Muscle layer of duodenum (tissue), 2 donors: ENCODE measurements at regions not wholly inside any gene's neighbourhood (a gene's known extent, or its start where the extent isn't known, plus 50 kb on each side); places are given as distances from the start of the nearest gene placed in this dataset.

Experiments
- H3K27ac ChIP-seq: one replicate; pipeline ENCODE4 v1.7.0; 2013; ENCODE audit warnings: mild to moderate bottlenecking, low read length
- H3K27me3 ChIP-seq: one replicate; pipeline ENCODE4 v1.7.0; 2013; ENCODE audit warnings: low read depth, mild to moderate bottlenecking, control low read depth, low read length
- H3K36me3 ChIP-seq, 2 donors: one replicate each; pipeline ENCODE4 v1.7.0; 2013; ENCODE audit warnings: low read length in 2 of 2, control low read depth in 1 of 2, mild to moderate bottlenecking in 1 of 2; ENCODE audit not compliant: insufficient read depth in 2 of 2, control insufficient read depth in 1 of 2
- H3K4me1 ChIP-seq, 2 donors: one replicate each; pipeline ENCODE4 v1.7.0; 2013; ENCODE audit warnings: low read length in 2 of 2, mild to moderate bottlenecking in 2 of 2, control low read depth in 1 of 2, moderate library complexity in 1 of 2; ENCODE audit not compliant: insufficient read depth in 2 of 2, control insufficient read depth in 1 of 2
- H3K4me3 ChIP-seq, 2 donors: one replicate each; pipeline ENCODE4 v1.7.0; 2013; ENCODE audit warnings: low read length in 2 of 2, low read depth in 1 of 2, mild to moderate bottlenecking in 1 of 2
- H3K9me3 ChIP-seq, 2 donors: one replicate each; pipeline ENCODE4 v1.7.0; 2013; ENCODE audit warnings: low read length in 2 of 2, control low read depth in 1 of 2, mild to moderate bottlenecking in 1 of 2; ENCODE audit not compliant: control insufficient read depth in 1 of 2
- donor health status: healthy.

DNA sequence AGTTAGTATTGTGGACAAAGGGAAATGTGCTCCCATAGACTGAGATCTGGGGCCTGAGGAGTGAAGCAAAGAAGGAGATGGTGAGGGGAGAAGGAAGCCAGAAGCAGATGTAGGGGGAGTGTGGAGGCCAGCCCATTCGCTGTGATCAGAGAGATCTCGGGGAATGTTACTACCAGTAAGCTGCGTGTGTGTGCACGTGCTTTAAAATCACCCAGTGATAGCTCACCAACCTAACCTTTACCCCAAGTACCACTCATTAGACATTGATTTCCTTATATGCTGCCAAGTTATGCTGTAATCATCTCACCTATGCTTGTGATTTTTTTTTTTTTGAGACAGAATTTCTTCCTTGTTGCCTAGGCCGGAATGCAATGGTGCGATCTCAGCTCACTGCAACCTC lies 659.1 kb downstream of the IRX1 start:
- H3K27me3 ChIP-seq: no peaks in the 10 kb centered on the region
- H3K27ac ChIP-seq: no peak overlapping the region
- no peaks in the 10 kb centered on the region for H3K36me3 ChIP-seq
- H3K4me1 ChIP-seq: no peaks in the 10 kb centered on the region
- no peak overlapping the region for H3K4me3 ChIP-seq
- H3K9me3 ChIP-seq: no peaks in the 10 kb centered on the region

DNA sequence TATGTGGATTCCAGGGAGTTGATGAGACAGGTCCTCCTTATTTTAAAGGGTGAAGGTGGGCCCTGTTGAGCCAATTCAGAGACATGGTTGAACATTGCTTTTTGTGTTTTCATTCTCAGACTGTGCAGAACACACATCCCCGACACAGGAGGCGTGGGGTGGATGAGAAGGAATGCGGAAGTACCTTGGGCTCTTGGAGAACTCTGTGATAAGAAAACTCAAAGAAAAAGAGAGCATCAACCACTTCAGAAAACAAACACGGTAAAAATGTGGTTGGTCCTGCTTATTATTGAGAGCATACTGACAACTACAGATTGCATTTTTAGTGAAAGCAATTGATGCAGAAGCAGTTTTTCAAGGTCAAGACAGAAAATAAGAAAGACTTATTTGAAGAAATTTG lies 659.8 kb downstream of the IRX1 start:
- no peaks in the 10 kb centered on the region for H3K4me1 ChIP-seq
- H3K36me3 ChIP-seq: no peaks in the 10 kb centered on the region
- H3K9me3 ChIP-seq: no peaks in the 10 kb centered on the region
- H3K27ac ChIP-seq: no peak overlapping the region
- no peaks in the 10 kb centered on the region for H3K27me3 ChIP-seq
- no peak overlapping the region for H3K4me3 ChIP-seq

DNA sequence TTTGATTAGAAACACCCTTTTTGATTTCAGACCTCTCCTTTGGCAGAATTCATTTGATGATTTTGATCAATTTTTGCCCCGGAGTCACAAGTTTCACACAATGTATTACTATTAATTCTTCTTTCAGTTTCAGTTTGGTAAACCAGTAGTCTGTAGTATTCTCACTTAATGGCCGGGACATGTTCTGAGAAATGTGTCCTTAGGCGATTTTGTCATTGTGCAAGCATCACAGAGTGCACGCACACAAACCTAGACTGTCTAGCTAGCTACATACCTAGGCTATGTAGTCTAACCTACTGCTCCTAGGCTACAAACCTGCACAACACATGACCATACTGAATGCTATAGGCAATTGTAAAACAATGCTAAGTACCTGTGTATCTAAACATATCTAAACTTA lies 662.5 kb downstream of the IRX1 start:
- H3K27me3 ChIP-seq: no peaks in the 10 kb centered on the region
- no peaks in the 10 kb centered on the region for H3K36me3 ChIP-seq
- no peak overlapping the region for H3K27ac ChIP-seq
- peaks cover 0 to 5% of the 10 kb centered on the region in 2 donors for H3K9me3 ChIP-seq
- no peak overlapping the region for H3K4me3 ChIP-seq
- H3K4me1 ChIP-seq: no peaks in the 10 kb centered on the region

- Histone ChIP-seq H3K36me3 (no peaks in the 10 kb centered on the region), H3K9me3 (peaks cover 6 to 7% of the 10 kb centered on the region in 2 donors), H3K4me1 (no peaks in the 10 kb centered on the region), H3K27me3 (no peaks in the 10 kb centered on the region), H3K4me3 (no peak overlapping the region), H3K27ac (no peak overlapping the region)
Measured at GRCh38 chr5:4271193-4271592, 675.6 kb downstream of the IRX1 start.

DNA sequence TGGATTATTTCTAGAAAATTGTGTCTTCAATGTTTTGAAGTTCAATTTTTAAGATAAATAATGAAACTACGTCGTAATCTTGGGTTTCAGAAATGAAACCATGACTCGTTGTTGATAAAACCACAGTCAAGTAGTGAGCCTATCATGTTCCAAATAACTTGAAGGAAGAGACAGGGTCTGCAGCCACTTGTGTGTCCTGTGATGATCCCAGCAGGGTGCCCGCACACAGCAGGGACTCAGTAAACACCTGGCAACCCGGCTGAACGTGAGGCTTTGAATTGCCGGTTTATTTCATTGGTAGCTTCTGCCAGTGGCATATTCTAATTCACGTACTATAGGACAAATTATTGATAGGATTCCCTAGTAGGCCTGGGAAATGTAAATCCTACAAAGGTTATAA lies 679.6 kb downstream of the IRX1 start:
- no peak overlapping the region for H3K4me3 ChIP-seq
- H3K4me1 ChIP-seq: no peaks in the 10 kb centered on the region
- H3K9me3 ChIP-seq: peaks cover 4 to 6% of the 10 kb centered on the region in 2 donors
- H3K27me3 ChIP-seq: no peaks in the 10 kb centered on the region
- no peak overlapping the region for H3K27ac ChIP-seq
- no peaks in the 10 kb centered on the region for H3K36me3 ChIP-seq

DNA sequence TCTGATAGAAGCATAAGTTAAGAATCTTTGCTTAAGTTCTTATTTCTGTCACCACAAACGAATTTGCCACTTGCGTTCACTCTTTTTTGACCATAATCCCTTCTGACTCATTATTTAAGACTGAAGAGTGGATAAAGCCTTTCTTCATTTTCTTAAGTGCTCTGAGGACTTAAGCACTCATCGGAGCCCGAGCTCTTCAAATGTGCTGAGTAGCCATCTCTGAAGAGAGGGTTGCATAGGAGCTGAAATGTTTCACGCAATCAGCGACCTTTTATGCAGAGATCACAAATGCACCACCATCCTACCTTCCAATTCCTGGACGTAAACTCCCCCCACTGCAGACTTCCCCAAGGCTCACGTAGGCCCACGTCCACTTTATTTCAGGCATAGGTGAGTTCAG lies 699.2 kb downstream of the IRX1 start:
- no peaks in the 10 kb centered on the region for H3K4me1 ChIP-seq
- no peak overlapping the region for H3K27ac ChIP-seq
- no peaks in the 10 kb centered on the region for H3K36me3 ChIP-seq
- no peaks in the 10 kb centered on the region for H3K27me3 ChIP-seq
- H3K9me3 ChIP-seq: no peaks in the 10 kb centered on the region
- H3K4me3 ChIP-seq: no peak overlapping the region

GRCh38 chr5:4295663-4296339 lies 700.2 kb downstream of the IRX1 start:
- H3K27me3 ChIP-seq: no peaks in the 10 kb centered on the region
- no peak overlapping the region for H3K4me3 ChIP-seq
- no peaks in the 10 kb centered on the region for H3K9me3 ChIP-seq
- no peaks in the 10 kb centered on the region for H3K36me3 ChIP-seq
- H3K27ac ChIP-seq: no peak overlapping the region
- H3K4me1 ChIP-seq: no peaks in the 10 kb centered on the region

DNA sequence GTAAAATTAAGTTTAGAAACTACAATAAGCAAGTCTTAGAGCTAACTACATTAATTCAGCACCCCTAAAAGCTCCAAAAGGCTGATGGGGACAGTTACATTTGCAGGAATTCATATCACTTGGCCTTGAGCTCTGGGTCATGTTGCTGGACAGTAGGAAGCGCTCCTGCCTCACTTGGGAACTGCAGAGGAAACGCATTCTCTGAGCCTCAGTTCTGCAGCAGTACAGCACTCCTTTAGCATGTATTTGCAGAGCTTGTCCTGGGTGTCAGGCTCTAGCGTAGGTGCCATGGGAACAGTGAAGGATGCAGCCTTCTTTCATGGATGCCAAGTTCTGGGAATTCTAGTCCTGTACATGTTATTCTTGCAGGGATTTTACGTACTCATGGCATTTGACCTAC lies 710.4 kb downstream of the IRX1 start:
- H3K36me3 ChIP-seq: no peaks in the 10 kb centered on the region
- no peak overlapping the region for H3K4me3 ChIP-seq
- no peaks in the 10 kb centered on the region for H3K27me3 ChIP-seq
- no peak overlapping the region for H3K27ac ChIP-seq
- no peaks in the 10 kb centered on the region for H3K9me3 ChIP-seq
- no peaks in the 10 kb centered on the region for H3K4me1 ChIP-seq

- Histone ChIP-seq H3K4me3 (no peak overlapping the region), H3K27me3 (no peaks in the 10 kb centered on the region), H3K4me1 (no peaks in the 10 kb centered on the region), H3K27ac (no peak overlapping the region), H3K9me3 (no peaks in the 10 kb centered on the region), H3K36me3 (no peaks in the 10 kb centered on the region)
Measured at GRCh38 chr5:4309026-4309425, 713.4 kb downstream of the IRX1 start.

- no peaks in the 10 kb centered on the region for H3K4me1 ChIP-seq
- H3K36me3 ChIP-seq: no peaks in the 10 kb centered on the region
- H3K27ac ChIP-seq: no peak overlapping the region
- H3K27me3 ChIP-seq: no peaks in the 10 kb centered on the region
- H3K9me3 ChIP-seq: no peaks in the 10 kb centered on the region
- H3K4me3 ChIP-seq: no peak overlapping the region
Measured at GRCh38 chr5:4313138-4313537, 717.5 kb downstream of the IRX1 start.

GRCh38 chr5:4319478-4320128 lies 724.0 kb downstream of the IRX1 start:
- H3K27me3 ChIP-seq: no peaks in the 10 kb centered on the region
- H3K27ac ChIP-seq: no peak overlapping the region
- peaks cover 0 to 6% of the 10 kb centered on the region in 2 donors for H3K9me3 ChIP-seq
- no peaks in the 10 kb centered on the region for H3K4me1 ChIP-seq
- H3K4me3 ChIP-seq: no peak overlapping the region
- H3K36me3 ChIP-seq: no peaks in the 10 kb centered on the region

- Histone ChIP-seq H3K27me3 (no peaks in the 10 kb centered on the region), H3K36me3 (no peaks in the 10 kb centered on the region), H3K9me3 (no peaks in the 10 kb centered on the region), H3K27ac (no peak overlapping the region), H3K4me1 (no peaks in the 10 kb centered on the region), H3K4me3 (no peak overlapping the region)
Measured at GRCh38 chr5:4330327-4330726, 734.7 kb downstream of the IRX1 start.
